HCT116 (cell line): ENCODE measurements at regions not wholly inside any gene's neighbourhood (a gene's known extent, or its start where the extent isn't known, plus 50 kb on each side); places are given as distances from the start of the nearest gene placed in this dataset.

Experiments used
- ATAC-seq: fragments of 200-7000 bp; cut with Tn5 transposase; 2 replicates; pipeline ENCODE4 v1.9.1; 2020; ENCODE audit warnings: mild to moderate bottlenecking, moderate library complexity
- BruUV-seq: library from RNA; stranded (reverse); fragments of 400-500 nt; replicated peaks from 2 replicates; lab custom pipeline; 2021; lab: Mats Ljungman, UMichigan
- CTCF ChIA-PET: fragments of 300-600 bp; sonication (Branson Sonifier 250); formaldehyde crosslinking; loops from one replicate; lab custom pipeline; 2021; ENCODE audit warnings: antibody characterized with exemption; lab: Charles Lee
- POLR2A ChIA-PET: fragments of 300-600, 350-600 bp; sonication (Branson Sonifier 250); formaldehyde crosslinking; loops from one replicate; lab custom pipeline; 2021; ENCODE audit warnings: antibody characterized with exemption; lab: Charles Lee
- RAD21 ChIA-PET, 2 experiments: fragments of 300-600 bp; sonication (Branson Sonifier 250); formaldehyde crosslinking; loops; one replicate each; lab custom pipeline; 2023; ENCODE audit warnings: low total read pairs in 2 of 2; ENCODE audit not compliant: uncharacterized antibody in 2 of 2, unreplicated experiment in 2 of 2, low non-redundant PET in 1 of 2; lab: Charles Lee
- DNase-seq: peaks from one replicate; pipeline ENCODE4 v3.0.0-alpha.2; 2010; ENCODE audit warnings: low read depth, low spot score
- H2AFZ ChIP-seq: fragments of 200-600 bp; shearing (Covaris generic), sonication (generic); 2 replicates; pipeline ENCODE4 v1.6.1; 2017; ENCODE audit warnings: low read depth, mixed run types, mixed read lengths, antibody characterized with exemption, low read length; ENCODE audit not compliant: poor library complexity, severe bottlenecking
- H3K27ac ChIP-seq: 2 replicates; pipeline ENCODE4 v1.5.1; 2012; ENCODE audit warnings: low read depth, low read length
- H3K27me3 ChIP-seq: fragments of 200-600 bp; sonication (generic); 2 replicates; pipeline ENCODE4 v1.6.1; 2016; ENCODE audit warnings: mixed run types, low read length, mixed read lengths; ENCODE audit not compliant: insufficient read depth
- H3K36me3 ChIP-seq, 2 experiments: fragments of 200-500 bp in 1 of 2; fragments of 200-600 bp in 1 of 2; sonication (Bioruptor generic) in 1 of 2; sonication (generic) in 1 of 2; 2 replicates each; pipeline versions ENCODE4 v1.5.1 to v1.6.1; 2014 to 2016; ENCODE audit warnings: low read length in 2 of 2, inconsistent platforms in 1 of 2, mixed read lengths in 1 of 2, mixed run types in 1 of 2; ENCODE audit not compliant: insufficient read depth in 2 of 2, control insufficient read depth in 1 of 2
- H3K4me1 ChIP-seq, 2 experiments: fragments of 200-600 bp in 1 of 2; sonication (generic) in 1 of 2; 2 replicates each; pipeline versions ENCODE4 v1.5.1 to v1.6.1; 2012 to 2017; ENCODE audit warnings: low read length in 2 of 2, inconsistent platforms in 1 of 2, mild to moderate bottlenecking in 1 of 2, mixed read lengths in 1 of 2, mixed run types in 1 of 2, moderate library complexity in 1 of 2; ENCODE audit not compliant: insufficient read depth in 2 of 2, control insufficient read depth in 1 of 2
- H3K4me2 ChIP-seq: fragments of 200-600 bp; sonication (generic); 2 replicates; pipeline ENCODE4 v1.6.1; 2017; ENCODE audit warnings: mixed run types, low read length, mixed read lengths
- H3K4me3 ChIP-seq, 2 experiments: fragments of 200-600 bp in 1 of 2; sonication (generic) in 1 of 2; replicated peaks in 1 of 2; 2 replicates each; pipeline ENCODE4 v1.5.1; 2011 to 2016; ENCODE audit warnings: low read length in 2 of 2, control low read depth in 1 of 2, low read depth in 1 of 2, mild to moderate bottlenecking in 1 of 2, mixed read lengths in 1 of 2, mixed run types in 1 of 2
- H3K79me2 ChIP-seq: fragments of 200-600 bp; sonication (generic); 2 replicates; pipeline ENCODE4 v1.6.1; 2017; ENCODE audit warnings: mild to moderate bottlenecking, mixed run types, low read length, moderate library complexity, mixed read lengths; ENCODE audit not compliant: insufficient read depth
- H3K9ac ChIP-seq: fragments of 200-600 bp; sonication (generic); 2 replicates; pipeline ENCODE4 v1.6.1; 2016; ENCODE audit warnings: low read length, mixed read lengths
- H3K9me2 ChIP-seq: fragments of 200-600 bp; sonication (generic), shearing (Covaris generic); 2 replicates; pipeline ENCODE4 v1.6.1; 2017; ENCODE audit warnings: mixed run types, mild to moderate bottlenecking, moderate library complexity; ENCODE audit not compliant: insufficient read depth
- H3K9me3 ChIP-seq, 2 experiments: fragments of 200-500 bp in 1 of 2; fragments of 200-600 bp in 1 of 2; sonication (Bioruptor generic) in 1 of 2; sonication (generic) in 1 of 2; 2 replicates each; pipeline ENCODE4 v1.6.1; 2014 to 2017; ENCODE audit warnings: low read length in 2 of 2, mixed read lengths in 2 of 2, inconsistent platforms in 1 of 2, low read depth in 1 of 2, mild to moderate bottlenecking in 1 of 2, mixed run types in 1 of 2, moderate library complexity in 1 of 2; ENCODE audit not compliant: control insufficient read depth in 1 of 2, insufficient read depth in 1 of 2
- H4K20me1 ChIP-seq: fragments of 200-600 bp; sonication (generic), shearing (Covaris generic); 2 replicates; pipeline ENCODE4 v1.6.1; 2017; ENCODE audit warnings: mixed run types, mild to moderate bottlenecking, moderate library complexity; ENCODE audit not compliant: insufficient read depth
- CBX3 ChIP-seq: IDR thresholded peaks from 2 replicates; pipeline ENCODE4 v1.6.1; 2012; ENCODE audit warnings: low read depth
- CEBPB ChIP-seq: IDR thresholded peaks from 2 replicates; pipeline ENCODE4 v1.6.1; 2012; ENCODE audit warnings: low read depth
- EZH2 ChIP-seq: fragments of 200-600 bp; sonication (generic); IDR thresholded peaks from 2 replicates; pipeline ENCODE4 v1.6.1; 2017; ENCODE audit warnings: antibody characterized with exemption, mixed run types
- JUND ChIP-seq: IDR thresholded peaks from 2 replicates; pipeline ENCODE4 v1.6.1; 2012
- POLR2AphosphoS5 ChIP-seq: IDR thresholded peaks from 2 replicates; pipeline ENCODE4 v1.6.1; 2011; ENCODE audit warnings: mild to moderate bottlenecking, low read depth, low read length, moderate library complexity
- RAD21 ChIP-seq: IDR thresholded peaks from 2 replicates; pipeline ENCODE4 v1.6.1; 2012; ENCODE audit warnings: low read depth, mild to moderate bottlenecking
- SIN3A ChIP-seq: IDR thresholded peaks from 2 replicates; pipeline ENCODE4 v1.6.1; 2012; ENCODE audit warnings: low read depth
- SP1 ChIP-seq: IDR thresholded peaks from 2 replicates; pipeline ENCODE4 v1.6.1; 2012; ENCODE audit warnings: low read depth
- TCF7L2 ChIP-seq: IDR thresholded peaks from 2 replicates; pipeline ENCODE4 v1.7.0; 2011; ENCODE audit warnings: borderline replicate concordance, inconsistent platforms; ENCODE audit not compliant: insufficient read depth, insufficient read length; ENCODE audit errors: extremely low read depth
- YY1 ChIP-seq: IDR thresholded peaks from 2 replicates; pipeline ENCODE4 v1.6.1; 2011; ENCODE audit warnings: low read length, low read depth, moderate library complexity, mild to moderate bottlenecking; ENCODE audit not compliant: insufficient replicate concordance; ENCODE audit errors: extremely low read depth
- ZFX ChIP-seq: fragments of 450-650 bp; IDR thresholded peaks from 2 replicates; pipeline ENCODE4 v1.6.1; 2017
- intact Hi-C: fragments of 100-400 bp; cut with micrococcal nuclease; formaldehyde crosslinking; loops from 2 replicates; pipeline ENCODE4 v1.10.0; 2022
- TF ChIP-seq, protein P1 (sequence below): IDR thresholded peaks from 2 replicates; pipeline ENCODE4 v1.6.1; 2011; ENCODE audit warnings: mild to moderate bottlenecking, low read length, moderate library complexity; ENCODE audit not compliant: insufficient replicate concordance; ENCODE audit errors: extremely low read depth
- TF ChIP-seq, protein P2 (sequence below): IDR thresholded peaks from 2 replicates; pipeline ENCODE4 v1.6.1; 2012
- TF ChIP-seq, protein P3 (sequence below), 3 experiments: fragments of 200-600 bp in 1 of 3; sonication (generic) in 1 of 3; IDR thresholded peaks in 2 of 3; conservative IDR thresholded peaks in 1 of 3; 2 replicates each; pipeline ENCODE4 v1.5.1; 2012 to 2017; ENCODE audit warnings: low read depth in 2 of 3, low read length in 2 of 3, antibody characterized with exemption in 1 of 3, borderline replicate concordance in 1 of 3, control low read depth in 1 of 3, mild to moderate bottlenecking in 1 of 3, mixed read lengths in 1 of 3, mixed run types in 1 of 3, moderate library complexity in 1 of 3; ENCODE audit not compliant: insufficient read depth in 1 of 3
- TF ChIP-seq, protein P4 (sequence below): IDR thresholded peaks from 2 replicates; pipeline ENCODE4 v1.6.1; 2012
- TF ChIP-seq, protein P5 (sequence below): IDR thresholded peaks from 2 replicates; pipeline ENCODE4 v1.6.1; 2012; ENCODE audit warnings: low read depth

DNA sequence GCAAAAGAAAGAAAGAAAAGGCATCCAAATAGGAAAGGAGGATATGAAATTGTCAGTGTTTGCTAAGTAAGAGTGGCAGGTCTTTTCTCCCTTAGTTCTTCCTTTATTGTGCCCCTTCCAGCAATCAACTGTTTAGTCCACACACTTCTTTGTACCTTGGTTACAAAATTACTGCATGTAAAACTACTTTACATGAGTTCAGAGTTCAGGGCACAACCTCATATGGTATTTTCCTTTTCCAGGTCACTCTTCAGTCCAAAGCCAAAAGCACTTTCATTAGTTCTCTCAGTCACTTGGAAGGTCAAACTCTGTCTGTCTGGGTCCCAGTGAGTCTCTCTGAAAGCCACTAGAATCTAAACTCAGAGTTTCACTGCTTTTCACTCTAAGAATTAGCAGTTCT is 122.5 kb upstream of the SRD5A2 start:
- intact Hi-C loops = no loop called here
- Histone ChIP-seq H3K9me2 (no peaks in the 10 kb centered on the region), H3K9ac (no peak overlapping the region), H3K27me3 (no peaks in the 10 kb centered on the region), H4K20me1 (no peaks in the 10 kb centered on the region), H3K79me2 (no peaks in the 10 kb centered on the region), H3K4me3 (no peak overlapping the region), H3K9me3 (no peaks in the 10 kb centered on the region), H3K4me1 (no peaks in the 10 kb centered on the region)
- no peak for ATAC-seq
- POLR2A ChIA-PET = no interaction called here
- BruUV-seq = no TSS peak
- no peak for DNase-seq
- no peak for TF ChIP-seq EZH2
- no peak for TF ChIP-seq YY1
- TF ChIP-seq, protein P1, sequence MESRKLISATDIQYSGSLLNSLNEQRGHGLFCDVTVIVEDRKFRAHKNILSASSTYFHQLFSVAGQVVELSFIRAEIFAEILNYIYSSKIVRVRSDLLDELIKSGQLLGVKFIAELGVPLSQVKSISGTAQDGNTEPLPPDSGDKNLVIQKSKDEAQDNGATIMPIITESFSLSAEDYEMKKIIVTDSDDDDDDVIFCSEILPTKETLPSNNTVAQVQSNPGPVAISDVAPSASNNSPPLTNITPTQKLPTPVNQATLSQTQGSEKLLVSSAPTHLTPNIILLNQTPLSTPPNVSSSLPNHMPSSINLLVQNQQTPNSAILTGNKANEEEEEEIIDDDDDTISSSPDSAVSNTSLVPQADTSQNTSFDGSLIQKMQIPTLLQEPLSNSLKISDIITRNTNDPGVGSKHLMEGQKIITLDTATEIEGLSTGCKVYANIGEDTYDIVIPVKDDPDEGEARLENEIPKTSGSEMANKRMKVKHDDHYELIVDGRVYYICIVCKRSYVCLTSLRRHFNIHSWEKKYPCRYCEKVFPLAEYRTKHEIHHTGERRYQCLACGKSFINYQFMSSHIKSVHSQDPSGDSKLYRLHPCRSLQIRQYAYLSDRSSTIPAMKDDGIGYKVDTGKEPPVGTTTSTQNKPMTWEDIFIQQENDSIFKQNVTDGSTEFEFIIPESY = no peak
- TF ChIP-seq, protein P2, sequence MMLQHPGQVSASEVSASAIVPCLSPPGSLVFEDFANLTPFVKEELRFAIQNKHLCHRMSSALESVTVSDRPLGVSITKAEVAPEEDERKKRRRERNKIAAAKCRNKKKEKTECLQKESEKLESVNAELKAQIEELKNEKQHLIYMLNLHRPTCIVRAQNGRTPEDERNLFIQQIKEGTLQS = no peak
- no peak for TF ChIP-seq TCF7L2
- TF ChIP-seq JUND = no peak
- TF ChIP-seq SIN3A = no peak
- TF ChIP-seq ZFX = no peak
- TF ChIP-seq CEBPB = no peak
- TF ChIP-seq POLR2AphosphoS5 = no peak
- TF ChIP-seq, protein P3, sequence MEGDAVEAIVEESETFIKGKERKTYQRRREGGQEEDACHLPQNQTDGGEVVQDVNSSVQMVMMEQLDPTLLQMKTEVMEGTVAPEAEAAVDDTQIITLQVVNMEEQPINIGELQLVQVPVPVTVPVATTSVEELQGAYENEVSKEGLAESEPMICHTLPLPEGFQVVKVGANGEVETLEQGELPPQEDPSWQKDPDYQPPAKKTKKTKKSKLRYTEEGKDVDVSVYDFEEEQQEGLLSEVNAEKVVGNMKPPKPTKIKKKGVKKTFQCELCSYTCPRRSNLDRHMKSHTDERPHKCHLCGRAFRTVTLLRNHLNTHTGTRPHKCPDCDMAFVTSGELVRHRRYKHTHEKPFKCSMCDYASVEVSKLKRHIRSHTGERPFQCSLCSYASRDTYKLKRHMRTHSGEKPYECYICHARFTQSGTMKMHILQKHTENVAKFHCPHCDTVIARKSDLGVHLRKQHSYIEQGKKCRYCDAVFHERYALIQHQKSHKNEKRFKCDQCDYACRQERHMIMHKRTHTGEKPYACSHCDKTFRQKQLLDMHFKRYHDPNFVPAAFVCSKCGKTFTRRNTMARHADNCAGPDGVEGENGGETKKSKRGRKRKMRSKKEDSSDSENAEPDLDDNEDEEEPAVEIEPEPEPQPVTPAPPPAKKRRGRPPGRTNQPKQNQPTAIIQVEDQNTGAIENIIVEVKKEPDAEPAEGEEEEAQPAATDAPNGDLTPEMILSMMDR (IDR thresholded peaks at IDR 0.05 in 2 of 3, conservative IDR thresholded peaks at IDR 0.05 in 1 of 3; ENCODE audit: borderline replicate concordance in 1 of 3, insufficient read depth in 1 of 3, low read depth in 2 of 3, low read length in 2 of 3) = no peak
- TF ChIP-seq CBX3 = no peak
- TF ChIP-seq, protein P4, sequence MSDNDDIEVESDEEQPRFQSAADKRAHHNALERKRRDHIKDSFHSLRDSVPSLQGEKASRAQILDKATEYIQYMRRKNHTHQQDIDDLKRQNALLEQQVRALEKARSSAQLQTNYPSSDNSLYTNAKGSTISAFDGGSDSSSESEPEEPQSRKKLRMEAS = no peak
- no peak for TF ChIP-seq RAD21
- TF ChIP-seq SP1 = no peak
- TF ChIP-seq, protein P5, sequence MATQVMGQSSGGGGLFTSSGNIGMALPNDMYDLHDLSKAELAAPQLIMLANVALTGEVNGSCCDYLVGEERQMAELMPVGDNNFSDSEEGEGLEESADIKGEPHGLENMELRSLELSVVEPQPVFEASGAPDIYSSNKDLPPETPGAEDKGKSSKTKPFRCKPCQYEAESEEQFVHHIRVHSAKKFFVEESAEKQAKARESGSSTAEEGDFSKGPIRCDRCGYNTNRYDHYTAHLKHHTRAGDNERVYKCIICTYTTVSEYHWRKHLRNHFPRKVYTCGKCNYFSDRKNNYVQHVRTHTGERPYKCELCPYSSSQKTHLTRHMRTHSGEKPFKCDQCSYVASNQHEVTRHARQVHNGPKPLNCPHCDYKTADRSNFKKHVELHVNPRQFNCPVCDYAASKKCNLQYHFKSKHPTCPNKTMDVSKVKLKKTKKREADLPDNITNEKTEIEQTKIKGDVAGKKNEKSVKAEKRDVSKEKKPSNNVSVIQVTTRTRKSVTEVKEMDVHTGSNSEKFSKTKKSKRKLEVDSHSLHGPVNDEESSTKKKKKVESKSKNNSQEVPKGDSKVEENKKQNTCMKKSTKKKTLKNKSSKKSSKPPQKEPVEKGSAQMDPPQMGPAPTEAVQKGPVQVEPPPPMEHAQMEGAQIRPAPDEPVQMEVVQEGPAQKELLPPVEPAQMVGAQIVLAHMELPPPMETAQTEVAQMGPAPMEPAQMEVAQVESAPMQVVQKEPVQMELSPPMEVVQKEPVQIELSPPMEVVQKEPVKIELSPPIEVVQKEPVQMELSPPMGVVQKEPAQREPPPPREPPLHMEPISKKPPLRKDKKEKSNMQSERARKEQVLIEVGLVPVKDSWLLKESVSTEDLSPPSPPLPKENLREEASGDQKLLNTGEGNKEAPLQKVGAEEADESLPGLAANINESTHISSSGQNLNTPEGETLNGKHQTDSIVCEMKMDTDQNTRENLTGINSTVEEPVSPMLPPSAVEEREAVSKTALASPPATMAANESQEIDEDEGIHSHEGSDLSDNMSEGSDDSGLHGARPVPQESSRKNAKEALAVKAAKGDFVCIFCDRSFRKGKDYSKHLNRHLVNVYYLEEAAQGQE = no peak
- TF ChIP-seq, all 23 proteins: peak for 0
- CTCF ChIA-PET = no interaction called here
- Histone ChIP-seq H3K36me3 (no peaks in the 10 kb centered on the region), H3K27ac (no peak overlapping the region), H2AFZ (no peak overlapping the region), H3K4me2 (no peak overlapping the region)
- RAD21 ChIA-PET = no interaction called here
